ENCODE measurements at regions not wholly inside any gene's neighbourhood (a gene's known extent, or its start where the extent isn't known, plus 50 kb on each side); places are given as distances from the start of the nearest gene placed in this dataset.
"Not testable (repeated sequence)": the region's sequence is repeated elsewhere in the genome, so short reads cannot be mapped to it uniquely, and the experiment has no call there.

DNA sequence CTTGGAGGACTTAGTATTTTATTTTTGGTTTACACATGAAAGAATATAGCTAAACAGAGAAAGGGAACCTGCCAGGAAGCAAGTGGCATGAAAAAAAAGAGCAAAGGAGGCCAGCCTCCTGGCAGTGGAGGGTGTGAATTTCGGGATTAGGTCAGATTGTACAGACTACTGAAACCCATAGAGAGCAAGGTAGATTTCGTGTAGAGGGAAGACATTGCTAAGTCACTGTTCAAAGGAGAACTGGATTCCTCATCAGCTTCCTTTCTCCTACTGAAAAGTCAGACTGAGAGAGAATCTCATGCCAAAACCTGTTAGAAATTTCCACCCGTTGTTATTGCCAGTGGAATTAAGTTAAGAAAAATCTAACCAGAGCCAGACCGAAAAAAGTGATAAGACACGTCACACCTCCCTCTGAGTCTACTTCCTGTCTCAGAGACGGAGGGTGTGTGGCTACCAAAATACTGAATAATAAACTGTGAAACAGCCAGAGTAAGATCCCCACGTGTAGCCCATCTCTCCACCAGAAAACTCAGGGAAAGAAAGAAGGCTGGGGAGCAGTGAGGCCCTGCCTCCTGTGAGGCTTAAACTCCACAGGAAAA is 118.8 kb downstream of the SKIDA1 start:
- no peak for DNase-seq (ENCODE audit: low read depth in 4 of 4, low spot score in 3 of 4)

GRCh38 chr10:21405981-21406380 is 119.5 kb downstream of the SKIDA1 start:
- DNase-seq (ENCODE audit: low read depth in 4 of 4, low spot score in 3 of 4), result no peak

DNA sequence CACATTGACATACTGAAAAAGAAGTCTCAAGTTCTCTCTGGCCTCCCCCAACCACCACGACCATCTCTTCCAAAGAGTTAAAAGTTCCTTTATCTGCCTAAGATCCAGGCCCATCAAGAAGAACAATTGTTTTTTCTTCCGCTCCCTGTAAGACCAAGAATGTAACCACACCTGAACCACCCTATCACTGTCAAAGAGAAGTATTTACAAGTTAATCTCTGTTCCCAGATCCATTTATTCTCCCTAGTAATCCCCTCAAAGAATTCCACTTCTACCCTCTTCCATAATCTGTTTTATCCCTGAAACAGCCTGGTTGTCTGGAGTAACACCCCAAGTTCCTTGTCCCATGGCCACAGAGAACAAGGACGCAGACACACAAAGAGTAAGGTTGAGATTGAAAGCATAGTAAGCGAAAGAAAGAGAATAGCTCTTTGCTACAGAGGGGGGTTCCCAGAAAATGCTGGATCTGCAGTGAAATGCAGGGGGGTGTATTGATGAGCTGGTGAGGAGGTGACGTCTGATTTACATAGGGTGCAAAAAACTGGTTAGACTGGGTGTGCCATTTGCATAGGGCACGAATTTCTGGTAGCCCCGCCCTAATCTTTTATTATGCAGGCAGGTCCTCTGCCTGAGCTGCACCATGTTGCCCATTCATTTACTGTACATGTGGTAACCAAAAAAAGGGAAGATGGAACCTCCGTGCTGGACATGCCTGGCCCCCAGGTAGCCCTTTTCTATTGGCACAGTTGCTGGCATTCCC is 122.0 kb downstream of the SKIDA1 start:
- no peak for DNase-seq (ENCODE audit: low read depth in 4 of 4, low spot score in 3 of 4)

- no peak for DNase-seq (ENCODE audit: low read depth in 4 of 4, low spot score in 3 of 4)
Measured at GRCh38 chr10:21402606-21403083, 122.8 kb downstream of the SKIDA1 start.

GRCh38 chr10:21401196-21401595 is 124.3 kb downstream of the SKIDA1 start:
- DNase-seq (ENCODE audit: low read depth in 4 of 4, low spot score in 3 of 4), result no peak

- DNase-seq (ENCODE audit: low read depth in 4 of 4, low spot score in 3 of 4), result peak; percentile 32 to 41 (median 39)
Measured at GRCh38 chr10:21399392-21400035, 126.0 kb downstream of the SKIDA1 start.

- no peak for DNase-seq (ENCODE audit: low read depth in 4 of 4, low spot score in 3 of 4)
Measured at GRCh38 chr10:21398563-21399231, 126.8 kb downstream of the SKIDA1 start.

DNA sequence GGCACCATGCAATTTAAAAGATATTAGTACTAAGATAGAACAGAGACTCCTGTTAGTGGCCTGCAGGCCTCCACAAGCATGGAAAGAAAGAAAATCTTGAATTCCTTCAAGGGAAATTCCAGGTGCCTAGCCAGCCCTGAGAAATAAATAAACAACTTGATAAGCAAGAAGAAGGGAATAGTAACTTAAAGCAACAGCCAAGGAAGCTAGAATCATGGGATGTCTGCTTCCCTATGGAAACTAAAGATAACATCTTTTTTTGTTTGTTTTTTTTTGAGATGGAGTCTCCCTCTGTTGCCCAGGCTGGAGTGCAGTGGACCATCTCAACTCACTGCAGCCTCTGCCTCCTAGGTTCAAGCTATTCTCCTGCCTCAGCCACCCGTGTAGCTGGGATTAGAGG is 128.6 kb downstream of the SKIDA1 start:
- DNase-seq (ENCODE audit: low read depth in 4 of 4, low spot score in 3 of 4), result no peak

- no peak for DNase-seq (ENCODE audit: low read depth in 4 of 4, low spot score in 3 of 4)
Measured at GRCh38 chr10:21393931-21394330, 131.6 kb downstream of the SKIDA1 start.

- no peak for DNase-seq (ENCODE audit: low read depth in 4 of 4, low spot score in 3 of 4)
Measured at GRCh38 chr10:21388589-21388988, 136.9 kb downstream of the SKIDA1 start.

- DNase-seq (ENCODE audit: low read depth in 4 of 4, low spot score in 3 of 4), result no peak
Measured at GRCh38 chr10:21387868-21388267, 137.6 kb downstream of the SKIDA1 start.

- DNase-seq (ENCODE audit: low read depth in 4 of 4, low spot score in 3 of 4), result no peak
Measured at GRCh38 chr10:21385996-21386585, 139.4 kb downstream of the SKIDA1 start.

GRCh38 chr10:21385536-21385935 is 139.9 kb downstream of the SKIDA1 start:
- no peak for DNase-seq (ENCODE audit: low read depth in 4 of 4, low spot score in 3 of 4)

- no peak for DNase-seq (ENCODE audit: low read depth in 4 of 4, low spot score in 3 of 4)
Measured at GRCh38 chr10:21379143-21379542, 146.3 kb downstream of the SKIDA1 start.

DNA sequence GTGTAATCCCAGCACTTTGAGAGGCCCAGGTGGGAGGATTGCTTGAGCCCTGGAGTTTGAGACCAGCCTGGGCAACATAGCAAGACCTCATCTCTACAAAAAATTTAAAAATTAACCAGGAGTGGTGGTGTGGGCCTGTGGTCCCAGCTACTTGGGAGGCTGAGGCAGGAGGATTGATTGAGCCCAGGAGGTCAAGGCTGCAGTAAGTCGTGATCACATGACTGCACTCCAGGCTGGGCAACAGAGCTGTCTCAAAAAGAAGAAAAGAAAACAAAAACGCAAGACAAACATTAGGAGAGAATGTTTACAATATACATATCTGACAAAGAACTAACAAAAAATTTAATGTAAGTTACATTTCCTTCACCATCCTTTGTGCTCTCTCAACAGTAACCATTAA is 150.2 kb downstream of the SKIDA1 start:
- not testable (repeated sequence) for DNase-seq (ENCODE audit: low read depth in 4 of 4, low spot score in 3 of 4)

DNA sequence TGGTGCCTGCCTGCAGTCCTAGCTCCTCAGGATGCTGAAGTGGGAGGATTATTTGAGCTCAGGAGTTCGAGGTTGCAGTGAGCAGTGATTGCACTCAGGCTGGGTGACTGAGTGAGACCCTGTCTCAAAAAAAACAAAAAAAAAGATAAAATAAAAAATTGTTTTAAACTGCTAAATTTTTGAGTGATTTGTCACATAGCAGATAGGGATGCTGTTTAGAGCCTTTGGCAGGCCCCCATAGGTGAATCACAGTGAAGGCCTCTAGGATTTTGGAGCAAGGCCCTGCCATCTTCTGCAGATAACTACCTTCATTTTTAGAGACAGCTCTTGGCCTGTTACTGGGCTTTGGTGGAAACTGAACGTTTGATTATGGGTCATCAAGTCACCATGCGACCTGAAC is 151.6 kb downstream of the SKIDA1 start:
- DNase-seq (ENCODE audit: low read depth in 4 of 4, low spot score in 3 of 4), result not testable (repeated sequence)

DNA sequence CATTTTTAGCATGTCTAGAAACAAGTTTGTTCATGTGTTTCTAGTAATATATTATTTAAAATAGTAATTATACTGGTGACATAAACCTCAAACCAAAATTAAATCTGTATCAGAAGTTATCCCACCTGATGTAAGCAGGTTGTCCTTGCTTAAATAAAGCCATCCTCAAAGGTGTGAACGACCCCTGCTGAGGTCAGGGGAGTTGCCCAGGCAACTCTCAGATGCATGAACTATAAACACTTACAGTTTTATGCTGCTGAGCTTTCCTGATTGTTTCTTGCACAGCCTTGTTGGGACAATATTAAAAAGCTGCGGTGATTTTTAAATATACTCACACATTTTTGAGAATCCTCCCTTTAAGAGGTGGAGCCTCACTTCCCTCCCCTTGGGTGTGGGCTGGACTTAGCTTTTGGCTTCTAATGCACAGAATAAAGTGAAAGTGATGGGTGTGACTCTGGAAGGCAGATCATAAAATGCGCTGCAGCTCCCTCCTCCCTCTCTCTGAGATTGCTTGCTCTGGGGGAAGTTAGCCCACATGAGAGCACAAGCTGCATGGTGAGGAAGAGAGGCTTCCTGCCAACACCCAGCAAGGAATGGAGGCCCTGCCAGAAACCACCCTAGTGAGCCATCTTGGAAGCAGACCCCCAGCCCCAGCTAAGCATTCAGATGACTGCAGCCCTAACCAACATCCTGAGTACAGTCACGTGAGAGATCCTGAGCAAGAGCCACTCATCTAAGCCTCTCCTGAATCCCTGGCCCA is 152.7 kb downstream of the SKIDA1 start:
- peak in 1 of 4 donors; percentile 55 for DNase-seq (ENCODE audit: low read depth in 4 of 4, low spot score in 3 of 4)

DNA sequence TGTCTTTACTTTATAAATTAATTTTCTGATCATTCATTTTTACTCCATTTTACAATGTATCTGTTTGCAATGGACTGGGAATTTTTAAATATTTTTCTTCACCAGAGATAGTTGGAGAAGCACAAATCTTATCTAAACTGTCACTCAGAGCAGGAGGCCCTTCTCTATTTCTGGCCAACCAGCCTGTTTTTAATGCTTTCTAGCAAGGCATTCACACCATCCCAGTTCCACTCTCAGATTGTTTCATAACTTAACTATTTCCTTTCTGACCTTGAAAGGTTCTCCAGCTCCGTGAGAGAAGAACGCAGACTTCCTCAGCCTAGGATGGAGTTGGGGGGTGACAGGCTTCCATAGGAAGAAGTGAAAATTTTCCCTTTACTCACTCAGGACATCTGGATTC is 155.8 kb downstream of the SKIDA1 start:
- no peak for DNase-seq (ENCODE audit: low read depth in 4 of 4, low spot score in 3 of 4)

GRCh38 chr10:21368728-21369425 is 156.6 kb downstream of the SKIDA1 start:
- DNase-seq (ENCODE audit: low read depth in 4 of 4, low spot score in 3 of 4), result no peak

All from left renal pelvis (tissue), 4 donors.